ENCODE measurements at regions not wholly inside any gene's neighbourhood (a gene's known extent, or its start where the extent isn't known, plus 50 kb on each side); places are given as distances from the start of the nearest gene placed in this dataset.
"Not testable (repeated sequence)": the region's sequence is repeated elsewhere in the genome, so short reads cannot be mapped to it uniquely, and the experiment has no call there.

DNA sequence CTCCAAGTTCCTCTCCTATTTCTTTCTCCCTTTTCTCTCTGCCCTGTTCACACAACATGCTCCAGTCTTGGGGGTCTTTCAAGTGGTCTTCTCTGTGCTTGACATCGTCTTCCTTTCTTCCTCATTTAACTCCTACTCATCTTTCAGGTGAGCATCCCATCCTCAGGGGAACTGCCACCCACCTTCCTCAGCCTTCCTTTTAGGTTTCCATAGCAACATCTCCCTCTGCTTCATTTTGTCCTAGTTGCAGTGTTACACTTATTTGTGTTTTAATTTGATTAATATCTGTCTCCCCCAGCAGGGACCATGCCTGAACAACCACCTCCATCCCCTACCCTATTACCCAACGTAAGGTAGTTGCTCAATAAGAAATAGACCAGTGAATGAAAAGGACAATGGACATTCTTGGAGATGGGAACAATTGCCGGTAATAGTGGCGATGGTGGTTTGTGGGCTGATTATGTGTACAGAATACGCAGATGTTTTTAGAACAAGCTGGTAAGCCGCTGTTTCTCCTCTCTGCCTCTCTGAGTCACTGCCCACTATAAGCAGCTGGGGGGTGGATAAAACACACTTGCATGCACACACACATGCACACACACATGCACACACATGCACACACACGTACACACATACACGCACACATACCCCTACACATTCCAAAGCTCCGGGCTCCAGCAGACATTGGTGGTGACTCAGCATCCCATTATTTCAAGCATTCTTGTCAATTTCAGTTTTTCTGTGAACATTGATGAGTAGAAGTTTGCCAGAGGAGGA is 251.6 kb downstream of the GATA3 start:
- DNase-seq (ENCODE audit: low read depth in 2 of 2, low spot score in 1 of 2), result no peak

DNA sequence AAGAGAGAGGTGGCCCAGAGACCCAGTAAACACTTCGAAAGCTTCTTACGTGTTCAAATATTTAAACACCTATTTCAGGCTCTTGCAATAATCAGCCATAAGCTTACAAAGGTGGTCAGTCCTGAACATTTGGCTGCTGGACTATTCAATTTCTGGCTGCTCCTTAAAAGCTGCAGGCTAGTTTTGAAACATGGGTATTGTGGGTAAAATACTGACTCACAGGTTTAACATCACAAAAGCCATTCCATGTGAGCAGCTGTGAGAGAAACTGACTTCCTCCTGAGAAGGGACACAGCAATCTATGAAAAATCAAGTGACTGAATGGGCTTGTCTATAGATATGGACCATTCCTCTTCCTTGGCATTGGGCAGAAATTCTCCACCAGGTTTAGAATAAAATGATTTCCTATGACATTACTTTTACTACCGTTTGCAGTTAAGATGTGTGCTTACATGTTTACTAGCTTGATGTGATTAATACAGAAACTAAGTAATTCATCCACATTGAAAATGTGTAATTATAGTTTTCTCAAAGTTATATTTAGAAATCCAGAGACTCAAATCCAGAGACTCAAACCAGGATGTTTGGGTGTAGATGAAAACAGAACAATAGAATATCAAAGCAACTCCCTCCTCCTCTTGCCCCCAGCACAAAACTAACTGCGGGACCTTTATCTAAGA is 252.3 kb downstream of the GATA3 start:
- no peak for DNase-seq (ENCODE audit: low read depth in 2 of 2, low spot score in 1 of 2)

DNA sequence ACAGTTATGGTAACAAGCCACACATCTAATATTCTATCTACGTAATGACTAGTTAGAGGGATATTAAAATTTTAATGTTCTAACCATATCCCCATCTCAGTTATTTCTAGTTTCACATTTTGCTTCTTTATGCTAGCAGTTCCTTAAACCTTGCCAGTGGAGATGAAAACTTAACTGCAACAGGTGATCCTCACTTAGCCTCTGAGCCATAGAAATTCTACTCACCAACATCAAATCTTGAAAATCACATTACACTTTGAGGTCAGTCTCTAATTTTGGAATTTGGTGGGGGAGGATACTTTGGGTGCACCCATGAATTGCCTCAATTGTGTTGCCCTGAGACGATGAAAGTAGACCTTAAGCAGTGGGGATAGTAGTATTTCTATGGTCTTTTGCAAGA is 256.4 kb downstream of the GATA3 start:
- no peak for DNase-seq (ENCODE audit: low read depth in 2 of 2, low spot score in 1 of 2)

DNA sequence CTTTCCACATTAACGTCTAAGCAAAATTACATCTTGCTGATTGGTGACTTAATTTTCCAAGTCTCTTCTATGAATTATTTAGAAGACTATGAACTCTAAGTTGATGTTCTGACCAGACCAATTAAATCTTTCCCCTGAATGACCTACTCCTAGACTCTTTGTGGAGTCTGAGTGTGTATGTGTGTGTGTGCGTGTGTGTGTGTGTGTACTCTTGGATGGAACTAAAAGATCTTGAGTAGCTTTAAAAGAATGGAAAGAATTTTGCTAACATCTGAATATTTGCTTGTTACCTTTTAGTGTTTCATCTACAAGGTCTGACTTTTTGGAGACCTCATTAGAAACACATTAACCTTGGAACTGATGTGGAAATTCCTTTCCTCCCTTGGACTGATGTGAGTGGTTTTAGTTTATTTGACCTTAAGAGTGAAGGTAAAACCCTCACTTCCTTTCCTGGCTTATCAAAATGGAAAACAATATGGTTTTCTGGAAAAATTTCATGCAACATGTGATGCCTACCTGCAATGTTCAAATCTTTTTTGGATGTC is 257.1 kb downstream of the GATA3 start:
- DNase-seq (ENCODE audit: low read depth in 2 of 2, low spot score in 1 of 2), result no peak

GRCh38 chr10:8312079-8312478 is 257.6 kb downstream of the GATA3 start:
- no peak for DNase-seq (ENCODE audit: low read depth in 2 of 2, low spot score in 1 of 2)

- DNase-seq (ENCODE audit: low read depth in 2 of 2, low spot score in 1 of 2), result no peak
Measured at GRCh38 chr10:8312781-8313180, 258.3 kb downstream of the GATA3 start.

DNA sequence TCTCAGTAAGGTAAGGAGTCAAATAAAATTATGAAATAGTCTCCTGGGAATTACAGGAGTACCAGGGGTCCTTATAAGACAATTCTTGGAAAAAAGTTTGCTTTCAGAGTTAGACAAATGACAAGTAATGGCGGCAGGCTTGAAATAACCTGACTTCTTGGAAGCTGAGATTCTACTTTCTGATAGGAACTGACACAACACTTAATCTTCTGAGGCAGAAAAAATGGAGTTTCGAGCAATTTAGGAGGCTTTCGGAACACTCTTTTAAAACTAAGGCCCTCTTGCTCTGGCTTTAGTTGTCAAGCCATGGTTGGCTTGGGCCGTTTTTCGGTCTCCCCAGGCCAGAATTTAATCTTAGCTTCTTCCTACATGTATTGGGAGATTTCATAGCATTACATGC is 260.0 kb downstream of the GATA3 start:
- DNase-seq (ENCODE audit: low read depth in 2 of 2, low spot score in 1 of 2), result no peak

GRCh38 chr10:8315619-8316021 is 261.1 kb downstream of the GATA3 start:
- no peak for DNase-seq (ENCODE audit: low read depth in 2 of 2, low spot score in 1 of 2)

GRCh38 chr10:8316284-8316683 is 261.8 kb downstream of the GATA3 start:
- no peak for DNase-seq (ENCODE audit: low read depth in 2 of 2, low spot score in 1 of 2)

DNA sequence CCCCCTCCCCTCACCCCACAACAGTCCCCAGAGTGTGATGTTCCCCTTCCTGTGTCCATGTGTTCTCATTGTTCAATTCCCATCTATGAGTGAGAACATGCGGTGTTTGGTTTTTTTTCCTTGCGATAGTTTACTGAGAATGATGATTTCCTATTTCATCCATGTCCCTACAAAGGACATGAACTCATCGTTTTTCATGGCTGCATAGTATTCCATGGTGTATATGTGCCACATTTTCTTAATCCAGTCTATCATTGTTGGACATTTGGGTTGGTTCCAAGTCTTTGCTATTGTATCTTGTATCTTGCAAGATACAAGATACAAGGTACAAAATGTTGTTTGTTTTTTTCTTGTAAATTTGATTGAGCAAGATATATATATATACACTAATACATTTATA is 263.9 kb downstream of the GATA3 start:
- DNase-seq (ENCODE audit: low read depth in 2 of 2, low spot score in 1 of 2), result not testable (repeated sequence)

GRCh38 chr10:8318956-8319355 is 264.5 kb downstream of the GATA3 start:
- no peak for DNase-seq (ENCODE audit: low read depth in 2 of 2, low spot score in 1 of 2)

DNA sequence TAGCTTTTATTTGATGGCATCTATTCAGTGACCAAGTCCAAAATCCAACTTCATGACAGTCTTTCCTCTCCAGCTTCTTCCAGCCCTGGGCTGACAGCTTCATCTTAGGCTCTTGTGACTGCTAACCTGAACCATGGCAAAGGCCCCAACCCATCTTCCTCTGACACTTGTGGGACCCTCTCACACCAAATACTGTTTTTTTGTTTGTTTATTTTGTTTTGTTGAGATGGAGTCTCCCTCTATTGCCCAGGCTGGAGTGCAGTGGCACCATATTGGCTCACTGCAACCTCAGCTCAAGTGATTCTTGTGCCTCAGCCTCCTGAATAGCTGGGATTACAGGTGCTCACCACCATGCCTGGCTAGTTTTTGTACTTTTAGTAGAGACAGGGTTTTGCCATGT is 265.2 kb downstream of the GATA3 start:
- DNase-seq (ENCODE audit: low read depth in 2 of 2, low spot score in 1 of 2), result no peak

DNA sequence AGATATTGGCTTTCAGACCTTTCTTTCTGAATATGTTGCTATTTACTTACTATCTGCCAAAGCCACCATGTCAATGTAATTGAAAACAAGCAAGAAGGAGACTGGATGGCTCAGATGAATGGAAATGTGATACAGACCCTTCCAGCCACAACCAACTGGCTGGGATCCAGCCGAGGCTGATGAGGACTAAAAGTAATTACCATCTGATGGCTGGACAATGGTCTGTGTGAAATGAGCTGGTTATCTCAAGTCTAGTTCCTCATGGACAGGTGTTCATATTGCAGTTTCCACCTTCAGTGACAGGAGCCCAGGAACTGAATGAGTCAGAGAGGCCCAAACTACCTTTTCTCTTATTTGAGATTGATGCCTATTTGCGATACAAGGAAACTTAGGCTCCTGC is 267.5 kb downstream of the GATA3 start:
- no peak for DNase-seq (ENCODE audit: low read depth in 2 of 2, low spot score in 1 of 2)

GRCh38 chr10:8323428-8324054 is 269.1 kb downstream of the GATA3 start:
- no peak for DNase-seq (ENCODE audit: low read depth in 2 of 2, low spot score in 1 of 2)

GRCh38 chr10:8325024-8325980 is 270.8 kb downstream of the GATA3 start:
- DNase-seq (ENCODE audit: low read depth in 2 of 2, low spot score in 1 of 2), result no peak

- no peak for DNase-seq (ENCODE audit: low read depth in 2 of 2, low spot score in 1 of 2)
Measured at GRCh38 chr10:8326396-8327139, 272.1 kb downstream of the GATA3 start.

DNA sequence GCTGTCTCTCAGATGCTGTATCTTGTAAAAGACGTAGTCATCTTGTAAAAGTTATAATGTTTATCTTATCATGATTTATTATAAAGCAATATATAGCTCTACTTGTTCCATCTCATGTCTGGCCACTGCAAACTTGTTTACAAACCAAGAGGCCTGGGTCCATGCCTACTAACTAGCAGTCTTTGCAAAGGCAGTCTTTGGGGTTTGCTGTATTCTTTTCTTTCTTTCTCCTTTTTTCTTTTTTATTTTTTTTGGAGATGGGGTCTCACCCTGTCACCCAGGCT is 272.6 kb downstream of the GATA3 start:
- DNase-seq (ENCODE audit: low read depth in 2 of 2, low spot score in 1 of 2), result no peak

DNA sequence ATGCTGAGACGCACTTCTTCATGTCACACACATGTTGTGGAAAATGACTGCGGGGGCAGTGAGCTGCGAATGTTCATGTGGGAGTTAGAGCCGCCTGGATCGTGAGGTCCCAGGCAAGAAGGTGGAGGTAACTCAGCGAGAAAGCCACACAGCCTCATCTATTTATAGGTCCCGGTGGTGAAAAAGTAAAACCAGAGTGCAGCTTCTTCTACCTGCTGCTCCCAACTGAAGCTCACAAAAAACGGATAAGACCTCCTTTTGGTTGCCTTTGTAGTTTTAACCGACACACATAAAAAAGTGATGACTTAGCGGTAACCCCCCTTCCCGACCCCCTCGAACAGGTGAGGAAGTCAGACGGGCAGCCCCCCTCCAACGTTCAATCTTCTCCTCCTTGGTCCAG is 276.9 kb downstream of the GATA3 start:
- DNase-seq (ENCODE audit: low read depth in 2 of 2, low spot score in 1 of 2), result no peak

- peak; percentile 68 to 71 for DNase-seq (ENCODE audit: low read depth in 2 of 2, low spot score in 1 of 2)
Measured at GRCh38 chr10:8331896-8332729, 277.6 kb downstream of the GATA3 start.

DNA sequence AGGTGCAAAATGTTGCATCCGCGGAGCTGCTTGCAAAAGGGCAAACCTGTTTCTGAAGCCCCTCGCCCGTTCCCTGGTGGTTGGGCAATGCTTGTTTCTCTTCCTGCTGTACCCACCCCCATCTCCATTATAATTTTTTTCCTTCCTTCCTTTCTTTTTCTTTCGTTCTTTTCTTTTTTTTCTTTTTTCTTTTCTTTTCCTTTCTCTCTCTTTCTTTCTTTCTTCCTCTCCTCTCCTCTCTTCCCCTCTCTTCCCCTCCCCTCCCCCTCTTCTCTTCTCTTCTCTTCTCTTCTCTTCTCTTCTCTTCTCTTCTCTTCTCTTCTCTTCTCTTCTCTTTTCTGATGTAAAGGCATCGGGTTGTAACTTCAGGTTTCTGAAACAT is 278.2 kb downstream of the GATA3 start:
- DNase-seq (ENCODE audit: low read depth in 2 of 2, low spot score in 1 of 2), result no peak
